Stimulated activated CD4-positive, alpha-beta T cell treated with anti-CD3 and anti-CD28 coated beads, TNF-alpha, amount 100 ng/mL, for 24 hours (primary cell): ENCODE measurements at regions not wholly inside any gene's neighbourhood (a gene's known extent, or its start where the extent isn't known, plus 50 kb on each side); places are given as distances from the start of the nearest gene placed in this dataset.
"Not testable (repeated sequence)": the region's sequence is repeated elsewhere in the genome, so short reads cannot be mapped to it uniquely, and the experiment has no call there.

Experiments used
- DNase-seq, 3 experiments: peaks; one replicate each; pipeline ENCODE4 v3.0.0-alpha.2; 2020; ENCODE audit warnings: low read depth in 3 of 3

DNA sequence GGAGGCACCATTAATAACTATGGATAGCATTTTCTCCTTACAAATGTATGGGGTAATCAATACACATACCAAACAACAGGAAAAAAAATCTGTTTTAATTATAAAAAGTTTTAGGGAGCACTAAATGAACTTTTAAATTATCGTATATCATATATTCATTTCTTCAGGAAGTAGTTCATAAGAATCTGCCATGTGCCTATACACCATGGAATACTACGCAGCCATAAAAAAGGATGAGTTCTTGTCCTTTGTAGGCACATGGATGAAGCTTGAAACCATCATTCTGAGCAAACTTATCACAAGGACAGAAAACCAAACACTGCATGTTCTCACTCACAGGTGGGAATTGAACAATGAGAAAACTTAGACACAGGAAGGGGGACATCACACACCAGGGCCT is 162.1 kb upstream of the RASA1 start:
- no peak for DNase-seq

DNA sequence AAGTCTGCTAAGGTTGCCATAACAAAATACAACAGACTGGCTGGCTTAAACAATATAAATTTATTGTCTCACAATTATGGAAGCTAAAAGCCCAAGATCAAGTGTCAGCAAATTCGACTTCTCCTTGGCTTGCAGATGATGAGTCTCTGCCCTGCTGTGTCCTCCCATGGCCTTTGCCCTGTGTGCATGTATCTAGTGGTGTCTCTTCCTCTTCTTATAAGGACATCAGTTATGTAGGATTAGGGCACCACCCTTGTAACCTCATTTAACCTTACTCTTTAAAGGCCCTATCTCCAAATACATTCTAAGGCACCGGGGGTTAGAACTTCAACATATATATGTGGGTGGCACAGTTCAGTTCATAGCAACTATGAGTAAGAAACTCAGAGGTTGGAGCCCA is 157.9 kb upstream of the RASA1 start:
- DNase-seq: no peak

DNA sequence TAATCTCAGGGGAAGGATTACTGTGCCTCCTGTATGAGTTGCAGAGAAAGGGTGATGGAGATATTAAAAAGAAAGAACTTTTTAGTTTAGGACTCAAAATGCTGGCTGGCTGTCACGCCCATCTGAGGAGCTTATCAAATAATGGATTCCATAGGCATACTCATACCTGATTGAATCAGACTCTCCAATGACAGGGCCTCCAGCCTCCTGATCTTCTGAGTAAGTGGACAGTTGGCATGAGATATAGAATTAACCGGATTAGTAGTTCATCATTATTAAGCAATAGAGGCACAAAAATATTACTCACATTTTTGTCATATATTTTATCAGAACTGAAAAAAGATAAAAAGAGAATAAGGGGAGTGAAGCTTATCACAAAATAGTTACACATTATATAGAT is 157.0 kb upstream of the RASA1 start:
- DNase-seq: no peak

DNA sequence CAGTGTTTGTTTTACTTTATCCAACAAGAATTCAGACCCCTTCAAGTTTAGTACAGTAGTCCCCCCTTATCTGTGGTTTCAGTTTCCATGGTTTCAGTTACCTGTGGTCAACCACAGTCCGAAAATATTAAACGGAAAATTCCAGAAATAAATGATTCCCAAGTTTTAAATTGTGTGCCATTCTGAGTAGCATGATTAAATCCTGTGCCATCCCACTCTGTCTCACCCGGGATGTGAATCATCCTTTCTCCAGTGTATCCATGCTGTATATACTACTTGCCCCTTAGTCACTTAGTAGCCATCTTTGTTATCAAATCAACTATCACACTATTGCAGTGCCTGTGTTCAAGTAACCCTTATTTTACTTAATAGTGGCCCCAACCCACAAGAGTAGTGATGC is 153.8 kb upstream of the RASA1 start:
- DNase-seq: no peak

DNA sequence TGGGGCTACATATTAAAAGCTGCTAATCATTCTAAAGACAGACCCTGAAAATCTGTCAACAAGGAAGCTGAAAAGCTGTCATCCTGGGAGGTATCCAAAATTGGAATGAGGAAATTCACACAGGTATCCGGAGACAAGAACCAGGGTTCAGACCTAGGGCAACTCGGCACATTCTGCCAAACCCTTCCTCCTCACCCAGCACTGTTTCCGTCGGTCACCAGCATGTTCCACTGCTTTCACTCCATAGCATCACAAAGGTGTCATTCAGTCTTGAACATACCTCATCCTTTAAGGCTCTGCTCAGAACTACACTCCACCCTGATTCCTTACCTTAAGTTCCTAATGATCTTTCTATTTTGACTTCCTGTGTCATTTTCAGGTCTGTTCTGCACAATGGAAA is 153.1 kb upstream of the RASA1 start:
- no peak for DNase-seq

DNA sequence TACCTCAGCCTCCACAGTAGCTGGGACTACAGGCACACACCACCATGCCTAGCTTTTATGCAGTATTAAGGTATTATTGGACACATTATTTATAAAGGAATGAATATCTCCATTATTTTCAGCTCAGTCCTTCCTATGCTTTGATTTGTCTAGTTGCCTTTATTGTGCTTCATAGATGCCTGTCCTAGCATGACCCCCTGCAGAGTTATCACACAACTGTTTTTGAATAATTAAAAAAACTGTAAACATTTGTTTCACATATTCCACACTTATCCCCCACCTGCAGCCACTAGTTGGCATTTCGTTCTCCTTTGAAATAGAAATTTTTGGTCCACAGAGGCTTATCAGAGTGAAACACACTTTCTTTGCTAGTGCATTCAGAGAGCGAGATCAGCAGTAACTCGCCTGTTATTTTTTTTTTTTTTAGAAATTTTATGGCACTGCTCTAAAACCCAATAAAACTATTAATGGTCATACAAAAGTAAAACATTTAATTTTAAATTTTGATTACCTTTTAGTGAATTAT is 151.8 kb upstream of the RASA1 start:
- DNase-seq: no peak

DNA sequence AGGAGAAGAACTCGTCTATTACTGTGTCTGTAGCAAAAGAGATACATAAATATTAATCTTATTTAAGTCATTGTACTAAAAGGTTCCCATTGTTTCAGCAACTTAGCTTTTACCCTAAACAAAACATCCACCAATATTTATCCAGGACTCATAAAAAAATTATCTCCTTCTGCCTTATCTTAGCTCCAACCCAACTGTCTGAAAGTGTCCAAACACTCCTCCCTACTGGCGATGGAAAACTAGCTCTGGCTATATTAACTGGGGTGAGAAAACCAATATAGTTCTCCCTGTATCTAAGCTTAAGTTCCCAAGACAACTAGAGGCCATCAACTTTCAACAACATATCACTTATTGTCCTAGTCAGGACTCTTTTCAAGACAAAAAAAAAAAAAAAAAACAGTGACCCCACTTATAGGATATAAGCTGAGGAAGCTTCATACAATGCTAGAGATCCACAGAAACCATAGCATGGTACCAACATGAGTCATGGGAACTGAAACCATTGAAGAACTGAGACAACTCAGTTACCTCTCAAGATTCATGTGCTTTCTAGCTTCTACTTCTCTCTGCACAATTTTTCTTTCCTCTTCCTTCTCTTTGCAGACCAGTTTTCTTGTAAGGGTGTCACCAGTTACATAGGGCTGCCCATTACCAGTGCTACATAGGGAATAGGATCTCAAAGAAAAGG is 150.7 kb upstream of the RASA1 start:
- DNase-seq: no peak

DNA sequence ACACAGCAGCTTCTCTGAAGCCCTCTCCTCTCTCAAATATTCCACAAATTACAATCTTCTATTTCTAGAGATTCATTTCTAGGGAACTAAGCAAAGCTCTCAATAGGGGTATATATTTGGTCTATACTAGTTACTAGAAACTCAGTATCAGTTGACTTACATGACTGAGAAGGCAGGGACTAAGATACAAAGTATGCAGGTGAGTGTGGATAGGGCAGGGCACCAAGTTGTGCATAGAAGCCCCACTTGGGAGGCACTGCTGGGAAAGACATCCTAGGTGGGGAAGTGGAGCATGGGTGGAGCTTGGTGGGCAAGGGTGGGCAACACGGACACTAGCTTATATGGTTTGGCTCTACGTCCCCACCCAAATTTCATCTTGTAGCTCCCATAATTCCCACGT is 148.1 kb upstream of the RASA1 start:
- DNase-seq: no peak

DNA sequence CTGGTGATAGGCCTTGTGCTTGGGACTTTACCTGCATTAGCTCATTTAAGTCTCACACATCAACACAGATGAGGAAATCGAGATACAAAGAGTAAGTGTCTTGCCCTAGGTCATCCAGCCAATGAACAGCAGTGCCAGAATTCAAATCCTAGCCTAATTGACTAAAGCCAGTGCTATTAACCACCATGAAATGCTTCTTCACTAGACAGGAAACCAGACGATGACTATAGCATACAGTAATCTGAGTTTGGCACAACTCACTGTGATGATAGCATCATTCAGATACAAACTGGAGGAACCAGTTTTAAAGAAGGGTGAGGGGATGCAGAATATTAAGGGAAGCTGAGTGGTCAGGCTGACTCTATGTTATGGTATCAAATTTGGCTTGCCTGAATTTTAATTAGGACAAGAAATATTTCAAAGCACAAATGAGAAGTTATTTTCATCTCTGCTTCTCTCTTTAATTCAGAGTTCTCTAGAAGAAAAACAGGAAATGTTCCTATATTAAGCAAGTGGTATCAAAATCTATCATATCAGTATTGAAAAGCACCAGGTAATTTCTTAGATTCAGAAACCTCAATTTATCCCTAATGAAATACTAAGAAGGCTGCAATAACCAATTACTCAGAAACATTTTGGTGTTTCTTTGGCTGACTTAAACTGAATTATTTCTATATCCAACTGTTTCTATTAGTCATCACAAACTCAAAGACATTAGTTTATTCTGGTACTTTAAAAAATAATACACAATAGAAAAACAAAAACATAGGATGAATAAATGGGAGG is 147.0 kb upstream of the RASA1 start:
- peak in 1 of 3 experiments; percentile 1 for DNase-seq

DNA sequence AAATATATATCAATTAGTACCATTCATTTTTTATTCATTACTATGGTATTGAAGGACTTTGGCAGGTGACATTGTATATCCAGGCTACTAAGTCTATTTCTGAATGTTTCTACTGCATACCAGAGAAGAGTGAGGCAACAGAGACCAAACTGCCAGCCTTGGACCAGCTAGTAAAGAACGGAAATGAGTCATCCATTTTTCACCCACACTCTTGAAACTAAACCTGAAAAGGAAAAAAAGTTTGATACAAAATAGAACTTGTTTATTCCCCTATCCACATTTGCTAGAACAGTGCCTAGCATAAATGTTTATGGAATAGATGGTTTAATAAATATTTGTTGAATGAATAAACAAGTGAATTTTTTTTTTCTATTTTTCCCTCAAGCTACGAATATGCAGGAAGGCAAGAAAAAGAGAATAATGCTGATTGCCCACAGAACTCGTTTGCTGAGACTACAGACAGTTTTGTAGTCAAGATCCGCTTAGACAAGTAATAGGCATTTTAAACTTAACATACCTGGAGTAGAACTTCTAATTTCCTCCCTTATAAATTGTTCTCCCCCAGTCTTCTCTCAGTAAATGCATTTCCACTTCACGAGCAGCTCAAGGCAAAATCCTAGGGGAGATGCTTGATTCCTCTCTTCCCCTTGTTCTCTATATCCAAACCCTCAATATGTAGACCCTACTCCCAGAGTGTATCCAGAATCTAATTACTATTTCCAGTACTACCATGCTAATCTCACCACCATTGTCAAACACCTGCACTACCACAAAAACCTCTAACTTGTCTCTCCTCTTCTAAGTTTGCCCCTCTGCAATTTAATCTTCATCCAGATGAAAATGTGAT is 146.2 kb upstream of the RASA1 start:
- DNase-seq: peak; percentile 6 to 24 (median 8)

DNA sequence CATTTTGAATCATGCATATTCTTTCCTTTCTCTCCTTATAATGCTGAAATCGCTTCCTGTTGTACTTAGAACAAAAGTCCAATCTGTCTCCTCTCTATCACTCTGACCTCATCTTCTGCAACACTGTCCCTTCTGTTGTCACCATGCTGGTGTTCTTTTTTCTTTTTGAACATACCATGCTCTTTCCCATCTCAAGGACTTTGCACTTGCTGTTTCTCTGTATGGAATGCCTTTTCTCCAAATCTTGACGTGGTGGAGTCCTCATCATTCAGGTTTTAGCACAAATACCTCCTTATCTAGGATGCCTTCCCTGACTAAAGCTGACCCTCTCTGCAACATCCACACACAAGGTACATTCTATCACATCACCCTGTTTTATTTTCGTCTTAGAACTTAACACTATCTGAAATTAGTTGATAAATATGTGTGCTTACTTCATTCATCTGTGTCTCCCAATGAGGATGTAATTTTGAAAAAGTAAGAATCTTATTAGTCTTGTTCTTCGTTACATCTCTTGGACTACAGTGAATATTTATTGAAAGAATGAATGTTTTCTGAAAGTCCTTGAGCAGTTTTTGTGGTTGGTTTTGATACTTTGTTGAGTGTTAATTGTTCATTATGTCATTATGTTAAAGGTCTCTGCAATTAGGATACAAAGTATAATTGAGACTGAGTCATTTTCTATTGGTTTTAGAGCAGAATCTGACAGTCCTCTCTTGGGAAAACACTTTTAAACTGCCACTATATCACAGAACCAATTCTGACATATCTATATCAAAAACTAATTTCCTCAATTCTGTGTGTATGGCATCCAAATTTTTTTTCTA is 145.3 kb upstream of the RASA1 start:
- no peak for DNase-seq

DNA sequence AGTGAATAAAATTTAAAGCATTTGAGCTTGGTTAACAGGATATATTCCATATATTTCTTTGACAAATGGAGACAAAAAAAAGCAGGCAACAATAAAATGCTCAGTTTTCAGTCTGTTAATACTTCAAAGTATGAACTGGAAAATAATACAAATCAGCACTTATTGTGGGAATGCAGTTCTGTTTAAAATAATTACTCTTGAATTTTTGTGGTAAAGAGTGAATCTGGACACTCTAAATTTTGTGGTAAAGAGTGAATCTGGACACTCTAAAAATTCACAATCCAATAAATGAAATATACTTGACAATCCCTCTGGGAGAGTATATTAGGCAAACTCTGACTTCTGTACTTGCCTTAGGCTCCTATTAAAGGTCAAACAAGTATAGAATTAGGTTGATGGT is 141.9 kb upstream of the RASA1 start:
- DNase-seq: no peak

DNA sequence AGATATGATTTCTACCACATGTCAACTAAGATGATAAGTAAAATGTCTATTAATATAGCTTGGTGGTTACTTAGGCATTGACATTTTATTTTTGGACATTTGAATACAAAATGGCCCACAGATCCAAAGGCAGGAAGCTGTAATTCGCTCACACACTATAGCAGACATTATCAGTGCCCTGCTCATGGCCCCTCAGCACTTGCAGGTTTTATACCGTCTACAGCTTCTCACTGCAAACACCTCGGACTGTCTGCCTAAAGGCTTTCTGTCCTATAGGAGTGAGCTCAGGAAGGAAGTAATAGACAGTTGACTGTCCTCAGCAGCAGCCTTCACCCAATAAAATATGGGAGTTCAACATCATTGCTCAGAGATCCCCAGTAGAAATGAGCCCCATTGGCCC is 140.8 kb upstream of the RASA1 start:
- no peak for DNase-seq

DNA sequence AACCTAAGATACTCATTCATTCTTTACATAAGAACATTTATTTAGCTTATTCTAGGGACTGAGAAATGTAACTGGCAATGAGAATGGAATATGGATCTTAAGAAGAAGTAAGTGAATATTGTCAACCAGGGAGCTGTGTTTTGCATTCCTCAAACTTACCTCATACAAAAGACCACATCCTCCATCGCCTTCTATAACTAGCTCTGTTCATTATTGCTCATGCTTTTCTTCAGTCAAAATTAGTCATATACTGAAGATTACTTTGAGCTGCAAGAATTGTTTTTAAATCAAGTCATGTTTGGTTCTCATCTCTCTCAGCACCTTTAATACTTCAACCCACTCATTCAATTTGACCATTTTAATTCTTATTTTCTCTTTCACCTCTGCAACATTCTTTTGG is 140.3 kb upstream of the RASA1 start:
- DNase-seq: no peak

DNA sequence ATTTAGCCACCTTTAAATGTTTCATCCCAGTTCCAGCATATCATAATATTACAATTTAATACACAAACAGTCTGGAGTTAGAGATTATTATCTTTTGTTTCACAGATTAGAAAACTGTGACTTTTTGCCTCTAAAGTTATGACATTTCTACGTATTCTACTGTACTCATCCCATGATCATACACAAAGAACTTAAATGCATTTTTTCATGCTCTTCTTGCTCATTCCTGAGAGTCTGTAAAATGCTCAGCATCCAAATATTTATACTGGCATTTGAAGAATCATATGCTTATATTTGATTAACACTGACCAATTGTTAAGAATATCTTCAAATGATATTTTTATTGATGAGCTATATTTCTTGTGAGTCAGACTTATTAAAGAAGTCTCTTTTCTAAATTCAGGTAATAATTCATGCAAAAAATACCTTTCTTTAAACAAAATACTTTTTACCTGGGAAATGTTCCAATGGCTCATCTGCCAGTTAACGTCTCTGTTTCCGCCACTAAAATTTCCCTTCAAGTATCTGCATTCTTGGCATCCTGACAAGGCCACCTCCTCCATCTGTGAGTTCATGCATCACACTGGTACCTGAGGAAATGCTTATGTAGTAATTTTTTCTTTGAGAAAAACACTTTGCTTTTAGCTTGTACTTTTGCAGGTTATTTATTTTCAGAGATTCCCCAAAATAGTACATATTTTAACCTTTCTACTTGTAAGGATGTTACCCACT is 139.6 kb upstream of the RASA1 start:
- DNase-seq: no peak

DNA sequence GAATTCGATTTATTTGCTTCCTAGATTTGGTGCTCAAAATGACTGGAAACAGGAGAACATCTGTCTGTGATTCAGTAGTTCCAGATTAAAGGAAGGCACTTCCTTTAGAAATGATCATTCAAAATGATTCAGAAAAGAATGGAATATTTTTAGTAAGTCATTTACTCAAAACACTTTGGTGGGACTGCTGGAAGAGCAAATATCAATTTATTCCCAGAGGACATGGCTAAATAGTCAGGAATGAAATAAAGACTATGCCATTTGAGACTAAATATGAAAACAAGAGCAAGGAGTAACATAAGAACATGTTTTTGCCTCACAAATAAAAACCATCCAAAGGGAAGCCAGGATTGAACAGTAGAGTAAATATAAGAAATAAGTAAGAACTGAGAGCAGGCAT is 138.6 kb upstream of the RASA1 start:
- DNase-seq: no peak

DNA sequence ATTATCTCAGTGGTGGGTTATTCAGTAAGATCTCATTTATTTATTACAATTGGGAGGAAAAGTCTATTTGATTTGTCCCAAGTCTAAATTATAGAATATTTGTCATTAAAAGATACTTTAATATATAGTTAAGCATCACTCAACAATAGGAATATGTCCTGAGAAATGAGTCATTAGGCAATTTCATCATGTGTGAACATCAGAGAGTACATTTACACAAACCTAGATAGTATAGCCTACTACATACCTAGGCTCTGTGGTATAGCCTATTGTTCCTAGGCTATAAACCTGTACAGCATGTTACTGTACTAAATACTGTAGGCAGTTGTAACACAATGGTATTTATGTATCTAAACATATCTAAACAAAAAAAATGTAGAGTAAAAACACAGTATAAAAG is 135.0 kb upstream of the RASA1 start:
- no peak for DNase-seq

DNA sequence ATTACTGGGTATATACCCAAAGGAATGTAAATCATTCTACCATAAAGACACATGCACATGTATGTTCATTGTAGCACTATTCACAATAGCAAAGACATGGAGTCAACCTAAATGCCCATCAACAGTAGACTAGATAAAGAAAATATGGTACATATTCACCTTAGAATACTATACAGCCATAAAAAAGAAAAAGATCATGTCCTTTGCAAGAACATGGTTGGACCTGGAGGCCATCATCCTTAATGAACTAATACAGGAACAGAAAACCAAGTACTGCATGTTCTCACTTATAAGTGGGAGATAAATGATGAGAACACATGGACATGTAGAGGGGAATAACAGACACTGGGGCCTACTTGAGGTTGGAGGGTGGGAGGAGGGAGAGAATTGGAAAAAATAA is 133.2 kb upstream of the RASA1 start:
- not testable (repeated sequence) for DNase-seq

DNA sequence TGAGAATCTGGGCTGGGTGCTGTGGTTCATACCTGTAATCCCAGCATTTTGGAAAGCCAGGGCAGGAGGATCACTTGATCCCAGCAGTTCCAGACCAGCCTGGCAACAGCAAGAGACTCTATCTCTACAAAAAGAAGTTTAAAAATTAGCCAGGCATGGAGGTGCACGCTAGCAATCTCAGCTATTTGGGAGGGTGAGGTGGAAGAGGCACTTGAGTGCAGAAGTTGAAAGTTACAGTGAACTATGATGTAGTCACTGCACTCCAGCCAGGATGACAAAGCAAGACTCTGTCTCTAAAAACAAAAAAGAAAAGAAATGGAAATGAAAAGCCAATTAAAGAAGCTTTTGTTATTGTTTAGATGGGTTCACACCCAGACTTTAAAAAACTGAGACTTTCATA is 131.6 kb upstream of the RASA1 start:
- DNase-seq: no peak

DNA sequence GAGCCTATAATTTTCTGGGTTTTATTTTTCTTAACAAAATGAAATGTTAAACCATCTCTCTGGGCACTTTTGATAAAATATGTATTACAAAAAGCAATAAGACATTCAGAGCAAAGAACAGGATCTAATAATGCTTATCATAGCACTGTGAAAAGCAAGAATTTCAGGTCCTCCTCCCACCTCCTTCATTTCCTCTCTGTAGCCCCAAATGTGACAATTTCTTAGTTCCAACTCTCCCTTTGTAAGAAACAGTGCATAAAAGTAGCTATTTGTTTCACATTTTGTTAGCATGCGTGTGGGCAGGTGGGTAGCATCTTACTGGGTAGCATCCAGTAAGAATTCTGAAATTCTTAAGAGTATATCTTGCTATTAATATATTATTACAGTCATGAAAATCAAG is 130.9 kb upstream of the RASA1 start:
- DNase-seq: no peak

DNA sequence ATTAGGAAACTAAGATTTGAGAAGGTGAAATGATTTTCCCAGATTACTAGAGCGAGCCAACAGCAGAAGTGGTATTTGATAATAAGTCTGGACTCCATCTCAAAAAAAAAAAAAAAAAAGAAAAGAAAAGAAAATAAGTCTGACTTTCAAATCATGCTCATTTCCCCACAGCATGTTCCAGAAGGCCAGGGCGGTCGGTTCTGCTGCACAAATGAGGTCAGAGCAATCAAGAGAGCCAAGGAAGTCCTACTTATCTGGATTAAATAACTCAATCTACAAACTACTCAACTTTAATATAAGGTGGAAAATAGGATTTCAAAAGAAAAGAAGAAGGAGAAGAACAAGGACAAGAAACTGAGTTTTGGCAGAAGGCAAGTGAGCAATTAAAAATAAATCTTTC is 130.4 kb upstream of the RASA1 start:
- no peak for DNase-seq
